HPDE6-E6E7 (cell line): ENCODE measurements at regions not wholly inside any gene's neighbourhood (a gene's known extent, or its start where the extent isn't known, plus 50 kb on each side); places are given as distances from the start of the nearest gene placed in this dataset.

ENCODE experiments used
- DNase-seq: peaks from one replicate; pipeline ENCODE4 v3.0.0; 2011; ENCODE audit warnings: missing footprints; ENCODE audit errors: extremely low spot score

DNA sequence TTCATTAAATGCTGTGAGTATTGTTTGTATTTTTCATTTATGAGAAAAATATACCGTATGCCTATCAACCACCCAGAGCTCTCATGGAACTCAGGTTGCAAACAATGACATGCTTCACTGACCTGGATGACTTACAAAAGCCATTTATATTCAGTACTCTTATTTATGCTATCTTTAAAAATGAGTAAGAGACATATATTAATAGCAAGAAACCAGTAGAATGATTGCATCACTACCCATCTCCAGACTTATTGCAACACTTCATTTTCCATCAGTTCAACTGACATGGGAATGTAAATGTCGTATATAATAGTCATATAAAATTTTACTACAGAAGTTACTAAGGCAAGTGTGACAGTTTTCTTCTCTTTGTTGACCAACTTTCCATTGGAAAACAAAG, 69.1 kb downstream of the OTP start:
- DNase-seq = no peak

GRCh38 chr5:77568555-77568954, 70.0 kb downstream of the OTP start:
- no peak for DNase-seq

DNA sequence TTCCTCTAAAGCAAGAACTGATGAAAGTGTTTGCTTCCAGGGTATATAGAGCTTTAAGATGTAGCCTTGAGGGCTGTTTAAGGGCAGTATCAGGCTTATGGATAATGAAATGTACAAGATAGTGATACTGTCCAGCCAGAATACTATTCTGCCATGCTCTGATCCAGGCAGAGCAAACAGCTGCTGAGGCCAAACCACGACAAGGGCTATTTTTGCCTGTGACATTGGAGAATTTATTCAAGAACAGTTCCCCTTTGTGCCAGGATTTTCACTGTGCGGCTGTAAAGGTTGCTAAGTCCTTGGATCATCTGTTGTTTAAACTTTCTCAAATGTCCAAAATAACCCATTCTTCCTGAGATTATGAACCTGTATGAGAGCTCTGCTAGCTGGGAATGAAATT, 70.4 kb downstream of the OTP start:
- no peak for DNase-seq

- no peak for DNase-seq
Measured at GRCh38 chr5:77563475-77563874, 71.4 kb upstream of the WDR41 start.

DNA sequence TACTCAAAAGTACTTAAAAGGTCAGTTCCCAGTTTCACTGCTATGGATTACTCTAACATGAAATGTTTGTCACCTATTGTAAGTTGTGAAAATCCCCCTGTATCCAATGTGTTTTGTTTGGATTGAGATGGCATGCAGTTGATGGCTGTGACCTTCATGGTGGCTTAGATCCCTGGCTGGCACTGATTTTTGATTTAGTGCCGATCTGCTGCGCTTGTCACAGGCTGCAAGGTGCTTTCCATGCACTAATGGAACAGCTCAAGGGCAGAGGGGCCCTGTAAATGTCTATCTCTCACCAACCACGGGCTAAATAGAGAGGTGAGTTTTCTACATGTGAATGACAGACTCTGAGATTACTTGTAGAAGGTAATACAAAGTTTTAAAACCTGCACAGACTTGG, 69.8 kb upstream of the WDR41 start:
- no peak for DNase-seq

- peak; percentile 33 for DNase-seq
Measured at GRCh38 chr5:77560677-77561263, 68.7 kb upstream of the WDR41 start.

- DNase-seq = no peak
Measured at GRCh38 chr5:77558266-77558665, 66.2 kb upstream of the WDR41 start.

DNA sequence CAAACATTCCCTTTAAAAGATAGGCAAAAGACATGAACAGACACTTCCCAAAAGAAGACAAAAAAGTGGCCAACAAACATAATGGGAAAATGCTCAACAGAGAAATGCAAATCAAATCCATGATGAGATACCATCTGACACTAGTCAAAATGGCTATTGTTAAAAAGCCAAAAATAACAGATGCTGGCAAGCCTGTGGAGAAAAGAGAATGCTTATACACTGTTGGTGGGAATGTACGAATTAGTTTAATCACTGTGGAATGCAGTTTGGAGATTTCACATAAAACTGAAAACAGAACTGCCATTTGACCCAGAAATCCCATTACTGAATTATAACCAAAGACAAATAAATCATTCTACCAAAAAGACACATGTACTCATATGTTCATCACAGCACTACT, 58.3 kb upstream of the WDR41 start:
- no peak for DNase-seq

GRCh38 chr5:77545285-77545684, 53.2 kb upstream of the WDR41 start:
- DNase-seq = no peak
